ENCODE measurements at regions not wholly inside any gene's neighbourhood (a gene's known extent, or its start where the extent isn't known, plus 50 kb on each side); places are given as distances from the start of the nearest gene placed in this dataset.

DNA sequence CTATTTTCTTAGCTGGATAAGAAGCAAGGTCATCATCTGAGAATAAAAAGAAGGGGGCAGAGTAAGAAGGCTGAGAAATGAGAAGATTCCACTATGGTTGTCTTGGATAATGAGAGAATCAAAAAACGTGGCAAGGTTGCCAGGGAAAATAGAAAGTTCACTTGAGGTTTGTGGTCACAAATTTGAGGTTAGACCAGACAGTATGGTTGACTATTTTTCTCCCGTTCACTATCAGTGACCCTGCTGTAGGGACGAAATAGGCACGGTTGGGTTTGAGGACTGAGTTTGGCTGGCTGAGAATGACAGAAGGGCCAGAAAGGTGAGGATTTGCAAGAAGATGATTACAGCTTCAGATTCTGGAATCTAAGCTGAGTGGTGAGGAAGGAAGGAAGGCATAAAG lies 266.0 kb upstream of the ZNF462 start:
- Histone ChIP-seq H3K27me3 (replicated peaks in 1 of 4; ENCODE audit: control insufficient read depth in 3 of 4, extremely low read depth in 1 of 4, insufficient read depth in 3 of 4, low read length in 3 of 4) (no peaks in the 10 kb centered on the region), H3K18ac (ENCODE audit: extremely low read depth, low read length) (no peak overlapping the region), H3K4ac (replicated peaks; ENCODE audit: insufficient read length, low read depth, low read length) (no peak overlapping the region), H4K20me1 (replicated peaks in 1 of 2; ENCODE audit: control insufficient read depth in 1 of 2, insufficient read depth in 2 of 2, low read length in 2 of 2) (no peaks in the 10 kb centered on the region), H3K4me3 (ENCODE audit: extremely low read depth in 1 of 4, insufficient read depth in 2 of 4, low read depth in 3 of 4, low read length in 4 of 4) (no peak overlapping the region), H2BK5ac (ENCODE audit: low read depth, low read length) (no peak overlapping the region), H2AK5ac (ENCODE audit: low read depth, low read length) (no peak overlapping the region), H3K4me2 (ENCODE audit: insufficient read depth in 1 of 2, low read depth in 2 of 2, low read length in 2 of 2) (no peak overlapping the region), H3K9ac (replicated peaks in 1 of 4; ENCODE audit: extremely low read depth in 1 of 4, low read depth in 3 of 4, low read length in 3 of 4) (no peak overlapping the region), H4K5ac (ENCODE audit: insufficient read length, low read depth, low read length) (no peak overlapping the region), H3K23ac (ENCODE audit: insufficient read length) (no peak overlapping the region), H2BK12ac (ENCODE audit: low read depth, low read length) (no peak overlapping the region), H3K14ac (ENCODE audit: insufficient read length) (no peak overlapping the region), H4K8ac (ENCODE audit: extremely low read depth, insufficient read depth, low read length) (no peak overlapping the region), H2BK15ac (ENCODE audit: low read length) (no peak overlapping the region), H2AFZ (ENCODE audit: low read length) (no peak overlapping the region), H4K91ac (replicated peaks; ENCODE audit: insufficient read length, low read length) (no peak overlapping the region), H3K79me2 (ENCODE audit: control insufficient read depth in 1 of 2, insufficient read depth in 2 of 2, low read length in 2 of 2) (no peaks in the 10 kb centered on the region), H3K27ac (ENCODE audit: low read depth, low read length) (no peak overlapping the region), H3K23me2 (ENCODE audit: low read depth, low read length) (no peaks in the 10 kb centered on the region), H3K79me1 (ENCODE audit: low read depth, low read length) (no peaks in the 10 kb centered on the region), H3K36me3 (ENCODE audit: control insufficient read depth in 2 of 4, insufficient read depth in 4 of 4, low read length in 3 of 4) (no peaks in the 10 kb centered on the region), H3K9me3 (ENCODE audit: insufficient read depth in 2 of 2, low read depth in 1 of 2, low read length in 1 of 2) (no peaks in the 10 kb centered on the region), H2BK20ac (ENCODE audit: low read length) (no peak overlapping the region), H2BK120ac (replicated peaks; ENCODE audit: low read depth, low read length) (no peak overlapping the region), H3K4me1 (replicated peaks in 1 of 4; ENCODE audit: control insufficient read depth in 3 of 4, insufficient read depth in 4 of 4, low read length in 3 of 4) (no peaks in the 10 kb centered on the region), H3K56ac (replicated peaks; ENCODE audit: insufficient read length, low read depth, low read length) (no peak overlapping the region)
- CTCF ChIA-PET (ENCODE audit: partially characterized antibody): interaction anchor here (0.9 kb wide), 1 partner anchor 541 kb away, joined by 3 read pairs; no protein-coding TSS in a partner anchor
- POLR2A ChIA-PET (ENCODE audit: partially characterized antibody): no interaction called here
- WGBS, 2 experiments (ENCODE audit: extremely low coverage in 1 of 2, insufficient coverage in 1 of 2, insufficient read length in 1 of 2, insufficient replicate concordance in 2 of 2, low coverage in 1 of 2, low lambda C conversion rate in 2 of 2, missing lambda C conversion rate in 1 of 2): 85% methylated on average over 4 of the region's 4 CpGs; no CpG with 5 or more reads in 1 of the 2 experiments
- no peak for FAIRE-seq
- TF ChIP-seq, protein P1, sequence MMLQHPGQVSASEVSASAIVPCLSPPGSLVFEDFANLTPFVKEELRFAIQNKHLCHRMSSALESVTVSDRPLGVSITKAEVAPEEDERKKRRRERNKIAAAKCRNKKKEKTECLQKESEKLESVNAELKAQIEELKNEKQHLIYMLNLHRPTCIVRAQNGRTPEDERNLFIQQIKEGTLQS (IDR thresholded peaks at IDR 0.05; ENCODE audit: insufficient read depth, low read depth, low read length): no peak
- TF ChIP-seq SIRT6 (IDR thresholded peaks at IDR 0.05; ENCODE audit: low read length) (no peak), SRF (IDR thresholded peaks at IDR 0.05; ENCODE audit: low read depth, low read length) (no peak), SP1 (IDR thresholded peaks at IDR 0.05; ENCODE audit: low read depth, low read length) (no peak), CBX8 (IDR thresholded peaks at IDR 0.05; ENCODE audit: borderline replicate concordance, low read depth, low read length) (no peak)
- DNase-seq (ENCODE audit: low read depth in 1 of 2, low spot score in 2 of 2): no peak

Measured in H1 (cell line).